Esophagus squamous epithelium (tissue), 5 donors: ENCODE measurements at regions not wholly inside any gene's neighbourhood (a gene's known extent, or its start where the extent isn't known, plus 50 kb on each side); places are given as distances from the start of the nearest gene placed in this dataset.
"Not testable (repeated sequence)": the region's sequence is repeated elsewhere in the genome, so short reads cannot be mapped to it uniquely, and the experiment has no call there.

Experiments used
- DNase-seq: peaks from one replicate; lab custom pipeline; 2025; lab: John Stamatoyannopoulos, UW
- H3K27ac ChIP-seq, 4 donors: fragments of 200-600 bp; sonication (generic); one replicate each; pipeline ENCODE4 v1.5.1; 2016 to 2019; ENCODE audit warnings: mild to moderate bottlenecking in 1 of 4
- H3K27me3 ChIP-seq, 4 donors: fragments of 200-600 bp; sonication (generic); 1 replicate in 3 of 4; 2 replicates in 1 of 4; pipeline versions ENCODE4 v1.5.1 to v1.6.0; 2017 to 2021; ENCODE audit warnings: antibody characterized with exemption in 1 of 4
- H3K36me3 ChIP-seq, 3 donors: fragments of 200-600 bp; sonication (generic); one replicate each; pipeline ENCODE4 v1.5.1; 2016 to 2019
- H3K4me1 ChIP-seq, 3 donors: fragments of 200-600 bp; sonication (generic); one replicate each; pipeline ENCODE4 v1.5.1; 2017 to 2019
- H3K4me3 ChIP-seq, 4 donors: fragments of 200-600 bp; sonication (generic); 1 replicate in 3 of 4; 2 replicates in 1 of 4; pipeline ENCODE4 v1.5.1; 2016 to 2019; ENCODE audit warnings: mild to moderate bottlenecking in 2 of 4, moderate library complexity in 1 of 4
- H3K9me3 ChIP-seq, 3 donors: fragments of 200-600 bp; sonication (generic); one replicate each; pipeline ENCODE4 v1.5.1; 2016 to 2019
- POLR2A ChIP-seq, 4 donors: fragments of 450-650 bp; IDR thresholded peaks; one replicate each; pipeline ENCODE4 v1.6.1; 2017; ENCODE audit warnings: antibody characterized with exemption in 4 of 4, mild to moderate bottlenecking in 4 of 4, moderate library complexity in 3 of 4
- WGBS, 2 donors: methylation state at CpG; one replicate each; pipeline ENCODE4 v1.1.5; 2018; 5-methylcytosine and 5-hydroxymethylcytosine counted together
- intact Hi-C: fragments of 100-400 bp; cut with DNase I; formaldehyde crosslinking; loops from one replicate; pipeline ENCODE4 v1.15.0; 2022
- TF ChIP-seq, protein P1 (sequence below), 6 experiments: fragments of 450-650 bp in 4 of 6; fragments of 200-600 bp in 2 of 6; sonication (generic) in 2 of 6; IDR thresholded peaks; one replicate each; pipeline ENCODE4 v1.5.1; 2016 to 2019; ENCODE audit warnings: antibody characterized with exemption in 6 of 6, mild to moderate bottlenecking in 4 of 6, moderate library complexity in 4 of 6
- donor health status: DM: yes; HTN: yes; CAD: no.

DNA sequence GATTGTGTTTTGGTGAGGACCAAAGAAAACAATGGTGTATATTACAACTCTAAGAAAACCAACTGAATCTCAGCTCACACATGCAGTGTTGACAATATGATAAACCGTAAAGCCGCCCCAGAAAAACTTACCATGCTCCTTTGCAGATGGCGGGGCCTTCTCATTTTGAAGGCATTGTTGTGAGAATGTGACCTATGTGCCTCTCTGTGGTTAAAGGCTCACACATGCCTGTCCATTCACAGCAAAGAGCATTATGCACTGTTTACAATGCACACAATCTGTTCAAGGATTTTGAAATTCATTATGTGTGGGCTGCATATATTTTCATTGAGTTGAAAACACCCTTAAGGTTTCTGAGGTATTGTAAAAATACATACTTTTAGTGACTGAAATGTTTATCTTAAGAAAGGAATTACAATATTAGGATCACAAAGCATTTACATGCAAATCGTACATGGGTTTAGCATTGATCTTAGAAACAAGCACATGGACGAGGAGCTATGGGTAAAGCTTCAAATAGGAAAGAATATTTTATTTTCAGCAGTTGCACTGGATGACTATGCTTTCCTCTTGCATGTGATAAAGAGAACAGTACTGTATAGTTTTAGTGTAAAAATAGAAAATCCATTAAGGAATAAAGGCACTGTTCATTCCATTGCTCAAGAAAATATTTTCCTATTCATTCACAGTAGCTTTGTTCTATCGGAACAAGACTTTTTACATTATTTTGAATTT lies 334.3 kb downstream of the ARL4A start:
- WGBS, 2 donors: 84 to 96% methylated on average over 6 of the region's 6 CpGs
- Histone ChIP-seq H3K27ac (no peak overlapping the region), H3K27me3 (no peaks in the 10 kb centered on the region), H3K9me3 (no peaks in the 10 kb centered on the region), H3K4me1 (peaks cover 0 to 40% (median 7%) of the 10 kb centered on the region in 3 donors), H3K4me3 (no peak overlapping the region), H3K36me3 (no peaks in the 10 kb centered on the region)
- no peak for TF ChIP-seq POLR2A (IDR thresholded peaks at IDR 0.05)
- TF ChIP-seq, protein P1, sequence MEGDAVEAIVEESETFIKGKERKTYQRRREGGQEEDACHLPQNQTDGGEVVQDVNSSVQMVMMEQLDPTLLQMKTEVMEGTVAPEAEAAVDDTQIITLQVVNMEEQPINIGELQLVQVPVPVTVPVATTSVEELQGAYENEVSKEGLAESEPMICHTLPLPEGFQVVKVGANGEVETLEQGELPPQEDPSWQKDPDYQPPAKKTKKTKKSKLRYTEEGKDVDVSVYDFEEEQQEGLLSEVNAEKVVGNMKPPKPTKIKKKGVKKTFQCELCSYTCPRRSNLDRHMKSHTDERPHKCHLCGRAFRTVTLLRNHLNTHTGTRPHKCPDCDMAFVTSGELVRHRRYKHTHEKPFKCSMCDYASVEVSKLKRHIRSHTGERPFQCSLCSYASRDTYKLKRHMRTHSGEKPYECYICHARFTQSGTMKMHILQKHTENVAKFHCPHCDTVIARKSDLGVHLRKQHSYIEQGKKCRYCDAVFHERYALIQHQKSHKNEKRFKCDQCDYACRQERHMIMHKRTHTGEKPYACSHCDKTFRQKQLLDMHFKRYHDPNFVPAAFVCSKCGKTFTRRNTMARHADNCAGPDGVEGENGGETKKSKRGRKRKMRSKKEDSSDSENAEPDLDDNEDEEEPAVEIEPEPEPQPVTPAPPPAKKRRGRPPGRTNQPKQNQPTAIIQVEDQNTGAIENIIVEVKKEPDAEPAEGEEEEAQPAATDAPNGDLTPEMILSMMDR (IDR thresholded peaks at IDR 0.05): no peak
- no peak for DNase-seq
- intact Hi-C loops: no loop called here

DNA sequence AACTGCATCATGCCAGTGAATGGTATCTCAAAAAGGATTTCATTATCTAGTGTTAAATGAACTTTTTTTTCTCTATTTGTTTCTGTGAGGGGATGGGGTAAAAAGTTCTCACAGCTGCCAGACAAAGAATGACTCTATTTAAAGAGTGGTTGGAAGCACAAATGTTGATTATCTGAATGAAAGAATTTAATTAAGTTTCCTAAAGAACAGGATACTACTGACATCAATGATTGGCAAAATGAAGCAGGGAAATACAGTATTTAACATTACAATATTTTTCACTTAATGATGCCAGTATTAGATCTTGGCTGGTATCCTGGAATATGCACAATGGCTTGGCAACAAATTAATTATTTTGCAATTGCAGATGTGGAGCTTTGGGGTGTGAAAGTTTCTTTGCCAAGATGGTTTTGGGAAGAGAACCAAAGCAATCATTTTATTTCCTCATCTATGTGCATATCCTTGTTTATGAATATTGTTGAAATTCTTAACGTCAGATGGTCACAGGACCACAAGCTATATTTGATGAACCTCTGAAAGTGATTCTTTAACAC lies 336.8 kb downstream of the ARL4A start:
- H3K36me3 ChIP-seq: no peaks in the 10 kb centered on the region
- H3K4me1 ChIP-seq: peaks cover 0 to 16% (median 0%) of the 10 kb centered on the region in 3 donors
- intact Hi-C loops: no loop called here
- WGBS, 2 donors: 23 to 29% methylated on average over 1 of the region's 1 CpG
- TF ChIP-seq POLR2A (IDR thresholded peaks at IDR 0.05): no peak
- TF ChIP-seq, protein P1 (IDR thresholded peaks at IDR 0.05): no peak
- H3K27ac ChIP-seq: peak overlapping the region in 1 of 4 donors; percentile 11
- no peaks in the 10 kb centered on the region for H3K27me3 ChIP-seq
- DNase-seq: no peak
- no peaks in the 10 kb centered on the region for H3K9me3 ChIP-seq
- no peak overlapping the region for H3K4me3 ChIP-seq

DNA sequence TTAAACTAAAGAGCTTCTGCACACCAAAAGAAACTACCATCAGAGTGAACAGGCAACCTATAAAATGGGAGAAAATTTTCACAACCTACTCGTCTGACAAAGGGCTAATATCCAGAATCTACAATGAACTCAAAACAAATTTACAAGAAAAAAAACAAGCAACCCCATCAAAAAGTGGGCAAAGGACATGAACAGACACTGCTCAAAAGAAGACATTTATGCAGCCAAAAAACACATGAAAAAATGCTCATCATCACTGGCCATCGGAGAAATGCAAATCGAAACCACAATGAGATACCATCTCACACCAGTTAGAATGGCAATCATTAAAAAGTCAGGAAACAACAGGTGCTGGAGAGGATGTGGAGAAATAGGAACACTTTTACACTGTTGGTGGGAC lies 337.6 kb downstream of the ARL4A start:
- H3K9me3 ChIP-seq, DNase-seq, H3K36me3 ChIP-seq, H3K4me3 ChIP-seq, intact Hi-C loops, H3K27me3 ChIP-seq: not testable (repeated sequence)
- WGBS, 2 donors: 81 to 88% methylated on average over 3 of the region's 3 CpGs
- H3K27ac ChIP-seq: peak overlapping the region in 1 of 4 donors; percentile 11
- H3K4me1 ChIP-seq: peaks cover 0 to 16% (median 0%) of the 10 kb centered on the region in 3 donors

DNA sequence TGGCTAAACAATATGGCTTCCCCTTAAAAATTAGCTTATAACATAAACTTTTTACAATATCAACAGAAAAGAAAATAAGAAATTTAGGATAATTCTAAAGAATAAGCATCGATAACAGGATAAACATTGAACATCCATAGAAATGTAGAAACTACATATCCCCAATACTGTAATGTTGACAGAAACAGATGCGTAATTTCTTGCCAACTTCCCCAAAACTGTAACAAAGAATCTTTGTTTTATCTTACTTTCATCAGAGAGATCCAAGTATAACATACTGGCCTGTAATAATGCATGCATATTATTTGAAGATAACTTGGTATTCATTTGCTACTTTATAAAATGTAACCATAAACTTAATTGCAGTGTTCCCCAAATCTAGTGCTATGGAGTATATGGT lies 339.9 kb downstream of the ARL4A start:
- Histone ChIP-seq H3K27ac (no peak overlapping the region), H3K4me1 (peaks cover 0 to 16% (median 0%) of the 10 kb centered on the region in 3 donors), H3K27me3 (no peaks in the 10 kb centered on the region), H3K9me3 (no peaks in the 10 kb centered on the region), H3K4me3 (no peak overlapping the region), H3K36me3 (no peaks in the 10 kb centered on the region)
- no peak for DNase-seq
- intact Hi-C loops: no loop called here
- TF ChIP-seq POLR2A (IDR thresholded peaks at IDR 0.05): no peak
- TF ChIP-seq, protein P1 (IDR thresholded peaks at IDR 0.05): no peak
- 85 to 90% methylated on average over 2 of the region's 2 CpGs for WGBS, 2 donors

DNA sequence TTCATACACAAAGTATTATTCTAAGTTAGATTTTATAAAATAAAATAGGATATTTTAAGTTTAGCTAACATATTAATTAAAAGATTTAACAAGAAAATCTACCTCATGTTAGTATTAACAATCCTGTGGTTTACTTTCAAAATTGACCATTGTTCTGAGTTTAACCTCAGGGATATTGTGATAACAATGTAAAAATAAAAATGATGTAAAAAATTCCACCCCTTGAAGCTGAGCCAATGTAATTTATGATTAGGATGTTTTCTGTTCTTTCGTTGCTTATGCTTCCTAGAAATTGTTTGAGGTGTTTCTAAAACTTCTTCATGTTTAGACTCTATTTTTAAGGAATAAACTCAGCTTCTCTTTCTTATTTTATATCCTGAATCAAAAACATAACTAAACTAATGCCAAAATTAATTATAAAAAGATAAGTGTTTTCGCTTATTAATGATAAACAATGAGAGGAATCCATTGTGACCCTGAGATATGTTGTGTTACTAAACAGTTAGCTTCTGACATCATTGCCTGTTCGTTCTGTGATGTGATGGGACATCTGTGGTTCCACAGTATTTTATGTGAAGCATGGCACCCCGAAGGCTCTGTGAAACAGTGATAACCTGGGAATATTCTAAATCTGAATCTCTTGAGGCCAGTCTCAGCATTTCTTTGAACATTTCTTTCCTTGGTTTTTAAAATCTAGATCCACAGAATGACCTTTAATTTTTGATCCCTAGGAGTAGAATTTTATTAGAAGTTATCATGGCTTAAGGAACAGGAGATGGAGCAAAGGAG lies 340.8 kb downstream of the ARL4A start:
- Histone ChIP-seq H3K27ac (peak overlapping the region in 1 of 4 donors; percentile 27), H3K9me3 (no peaks in the 10 kb centered on the region), H3K36me3 (no peaks in the 10 kb centered on the region), H3K4me1 (peaks cover 0 to 16% (median 0%) of the 10 kb centered on the region in 3 donors), H3K4me3 (no peak overlapping the region), H3K27me3 (no peaks in the 10 kb centered on the region)
- intact Hi-C loops: no loop called here
- TF ChIP-seq, protein P1 (IDR thresholded peaks at IDR 0.05): no peak
- TF ChIP-seq POLR2A (IDR thresholded peaks at IDR 0.05): no peak
- DNase-seq: no peak
- WGBS, 2 donors: 57 to 62% methylated on average over 4 of the region's 4 CpGs
